ENCODE measurements at regions not wholly inside any gene's neighbourhood (a gene's known extent, or its start where the extent isn't known, plus 50 kb on each side); places are given as distances from the start of the nearest gene placed in this dataset.
"Not testable (repeated sequence)": the region's sequence is repeated elsewhere in the genome, so short reads cannot be mapped to it uniquely, and the experiment has no call there.

GRCh38 chr4:18602610-18603009 lies 581.1 kb upstream of the LCORL start:
- H3K9me3 ChIP-seq (ENCODE audit: insufficient read depth, low read depth, low read length); H3K4me1 ChIP-seq (ENCODE audit: insufficient read depth, low read length); H3K4me3 ChIP-seq (ENCODE audit: low read length); H3K27me3 ChIP-seq (ENCODE audit: insufficient read depth, low read length); H3K36me3 ChIP-seq (ENCODE audit: insufficient read depth, low read length); H3K9ac ChIP-seq (ENCODE audit: low read depth, low read length); H3K27ac ChIP-seq (ENCODE audit: low read depth, low read length): not testable (repeated sequence)
- 96% methylated on average over 8 of the region's 8 CpGs for WGBS

GRCh38 chr4:18593297-18594002 lies 571.9 kb upstream of the LCORL start:
- H3K27me3 ChIP-seq (ENCODE audit: insufficient read depth, low read length): 0 out of 2 replicates have a peak, but pooled peaks cover 2% of the 10 kb centered on the region
- no peak overlapping the region for H3K9ac ChIP-seq (ENCODE audit: low read depth, low read length)
- no peaks in the 10 kb centered on the region for H3K9me3 ChIP-seq (ENCODE audit: insufficient read depth, low read depth, low read length)
- H3K36me3 ChIP-seq (ENCODE audit: insufficient read depth, low read length): no peaks in the 10 kb centered on the region
- H3K27ac ChIP-seq (ENCODE audit: low read depth, low read length): no peak overlapping the region
- no peaks in the 10 kb centered on the region for H3K4me1 ChIP-seq (ENCODE audit: insufficient read depth, low read length)
- 20% methylated on average over 11 of the region's 12 CpGs for WGBS
- peak overlapping the region; percentile 18; the same call in 1 of the 2 replicates for H3K4me3 ChIP-seq (ENCODE audit: low read length)

- Histone ChIP-seq H3K27me3 (ENCODE audit: insufficient read depth, low read length) (no peaks in the 10 kb centered on the region), H3K9ac (ENCODE audit: low read depth, low read length) (no peak overlapping the region), H3K27ac (ENCODE audit: low read depth, low read length) (no peak overlapping the region), H3K9me3 (ENCODE audit: insufficient read depth, low read depth, low read length) (no peaks in the 10 kb centered on the region), H3K36me3 (ENCODE audit: insufficient read depth, low read length) (no peaks in the 10 kb centered on the region), H3K4me1 (ENCODE audit: insufficient read depth, low read length) (peaks cover 9% of the 10 kb centered on the region; the same call in 1 of the 2 replicates), H3K4me3 (ENCODE audit: low read length) (no peak overlapping the region)
- WGBS: 100% methylated on average over 1 of the region's 1 CpG
These were observed 561.3 kb upstream of the LCORL start for GRCh38 chr4:18582841-18583240.

GRCh38 chr4:18578307-18578706 lies 556.8 kb upstream of the LCORL start:
- Histone ChIP-seq H3K36me3 (ENCODE audit: insufficient read depth, low read length) (no peaks in the 10 kb centered on the region), H3K9ac (ENCODE audit: low read depth, low read length) (no peak overlapping the region), H3K9me3 (ENCODE audit: insufficient read depth, low read depth, low read length) (no peaks in the 10 kb centered on the region), H3K4me3 (ENCODE audit: low read length) (no peak overlapping the region), H3K4me1 (ENCODE audit: insufficient read depth, low read length) (peaks cover 9% of the 10 kb centered on the region; the same call in 1 of the 2 replicates), H3K27me3 (ENCODE audit: insufficient read depth, low read length) (no peaks in the 10 kb centered on the region), H3K27ac (ENCODE audit: low read depth, low read length) (no peak overlapping the region)
- WGBS: 93% methylated on average over 4 of the region's 4 CpGs

GRCh38 chr4:18572481-18572880 lies 550.9 kb upstream of the LCORL start:
- WGBS: 85% methylated on average over 1 of the region's 1 CpG
- no peak overlapping the region for H3K9ac ChIP-seq (ENCODE audit: low read depth, low read length)

GRCh38 chr4:18571301-18571761 lies 549.8 kb upstream of the LCORL start:
- H3K27ac ChIP-seq (ENCODE audit: low read depth, low read length): no peak overlapping the region
- H3K9me3 ChIP-seq (ENCODE audit: insufficient read depth, low read depth, low read length): no peaks in the 10 kb centered on the region
- H3K4me1 ChIP-seq (ENCODE audit: insufficient read depth, low read length): no peaks in the 10 kb centered on the region
- no peaks in the 10 kb centered on the region for H3K27me3 ChIP-seq (ENCODE audit: insufficient read depth, low read length)
- no peaks in the 10 kb centered on the region for H3K36me3 ChIP-seq (ENCODE audit: insufficient read depth, low read length)
- H3K9ac ChIP-seq (ENCODE audit: low read depth, low read length): no peak overlapping the region
- WGBS: 88% methylated on average over 2 of the region's 2 CpGs
- no peak overlapping the region for H3K4me3 ChIP-seq (ENCODE audit: low read length)

More at GRCh38 chr4:18572481-18572880, 550.9 kb upstream of the LCORL start:
- no peaks in the 10 kb centered on the region for H3K9me3 ChIP-seq (ENCODE audit: insufficient read depth, low read depth, low read length)
- no peak overlapping the region for H3K27ac ChIP-seq (ENCODE audit: low read depth, low read length)
- H3K36me3 ChIP-seq (ENCODE audit: insufficient read depth, low read length): no peaks in the 10 kb centered on the region
- no peaks in the 10 kb centered on the region for H3K4me1 ChIP-seq (ENCODE audit: insufficient read depth, low read length)
- no peak overlapping the region for H3K4me3 ChIP-seq (ENCODE audit: low read length)
- no peaks in the 10 kb centered on the region for H3K27me3 ChIP-seq (ENCODE audit: insufficient read depth, low read length)

- H3K4me3 ChIP-seq (ENCODE audit: low read length): no peak overlapping the region
- H3K27ac ChIP-seq (ENCODE audit: low read depth, low read length): no peak overlapping the region
- no peaks in the 10 kb centered on the region for H3K36me3 ChIP-seq (ENCODE audit: insufficient read depth, low read length)
- 93% methylated on average over 3 of the region's 3 CpGs for WGBS
- H3K9me3 ChIP-seq (ENCODE audit: insufficient read depth, low read depth, low read length): no peaks in the 10 kb centered on the region
- H3K9ac ChIP-seq (ENCODE audit: low read depth, low read length): no peak overlapping the region
- no peaks in the 10 kb centered on the region for H3K4me1 ChIP-seq (ENCODE audit: insufficient read depth, low read length)
- no peaks in the 10 kb centered on the region for H3K27me3 ChIP-seq (ENCODE audit: insufficient read depth, low read length)
These were observed 548.8 kb upstream of the LCORL start for GRCh38 chr4:18570370-18570769.

- 74% methylated on average over 2 of the region's 2 CpGs for WGBS
- H3K9ac ChIP-seq (ENCODE audit: low read depth, low read length): no peak overlapping the region
- H3K36me3 ChIP-seq (ENCODE audit: insufficient read depth, low read length): no peaks in the 10 kb centered on the region
- H3K27me3 ChIP-seq (ENCODE audit: insufficient read depth, low read length): no peaks in the 10 kb centered on the region
- no peak overlapping the region for H3K4me3 ChIP-seq (ENCODE audit: low read length)
- no peak overlapping the region for H3K27ac ChIP-seq (ENCODE audit: low read depth, low read length)
- no peaks in the 10 kb centered on the region for H3K4me1 ChIP-seq (ENCODE audit: insufficient read depth, low read length)
- no peaks in the 10 kb centered on the region for H3K9me3 ChIP-seq (ENCODE audit: insufficient read depth, low read depth, low read length)
These were observed 547.0 kb upstream of the LCORL start for GRCh38 chr4:18568600-18568999.

GRCh38 chr4:18566970-18567799 lies 545.6 kb upstream of the LCORL start:
- Histone ChIP-seq H3K36me3 (ENCODE audit: insufficient read depth, low read length) (no peaks in the 10 kb centered on the region), H3K4me1 (ENCODE audit: insufficient read depth, low read length) (no peaks in the 10 kb centered on the region), H3K4me3 (ENCODE audit: low read length) (no peak overlapping the region), H3K9ac (ENCODE audit: low read depth, low read length) (no peak overlapping the region), H3K27ac (ENCODE audit: low read depth, low read length) (no peak overlapping the region), H3K27me3 (ENCODE audit: insufficient read depth, low read length) (no peaks in the 10 kb centered on the region), H3K9me3 (ENCODE audit: insufficient read depth, low read depth, low read length) (no peaks in the 10 kb centered on the region)
- WGBS: 96% methylated on average over 8 of the region's 9 CpGs

- 0 out of 2 replicates have a peak, but pooled peaks cover 2% of the 10 kb centered on the region for H3K9me3 ChIP-seq (ENCODE audit: insufficient read depth, low read depth, low read length)
- no peaks in the 10 kb centered on the region for H3K36me3 ChIP-seq (ENCODE audit: insufficient read depth, low read length)
- H3K4me1 ChIP-seq (ENCODE audit: insufficient read depth, low read length): peaks cover 18% of the 10 kb centered on the region
- no peaks in the 10 kb centered on the region for H3K27me3 ChIP-seq (ENCODE audit: insufficient read depth, low read length)
- no peak overlapping the region for H3K9ac ChIP-seq (ENCODE audit: low read depth, low read length)
- no peak overlapping the region for H3K4me3 ChIP-seq (ENCODE audit: low read length)
- H3K27ac ChIP-seq (ENCODE audit: low read depth, low read length): no peak overlapping the region
- 88% methylated on average over 3 of the region's 3 CpGs for WGBS
These were observed 537.9 kb upstream of the LCORL start for GRCh38 chr4:18559492-18559891.

- Histone ChIP-seq H3K9ac (ENCODE audit: low read depth, low read length) (no peak overlapping the region), H3K27ac (ENCODE audit: low read depth, low read length) (no peak overlapping the region), H3K36me3 (ENCODE audit: insufficient read depth, low read length) (no peaks in the 10 kb centered on the region), H3K9me3 (ENCODE audit: insufficient read depth, low read depth, low read length) (0 out of 2 replicates have a peak, but pooled peaks cover 2% of the 10 kb centered on the region), H3K27me3 (ENCODE audit: insufficient read depth, low read length) (no peaks in the 10 kb centered on the region), H3K4me3 (ENCODE audit: low read length) (no peak overlapping the region), H3K4me1 (ENCODE audit: insufficient read depth, low read length) (peaks cover 18% of the 10 kb centered on the region)
- 71% methylated on average over 1 of the region's 1 CpG for WGBS
These were observed 534.8 kb upstream of the LCORL start for GRCh38 chr4:18556402-18556801.

Data from HUES64 (cell line).